ENCODE measurements at regions not wholly inside any gene's neighbourhood (a gene's known extent, or its start where the extent isn't known, plus 50 kb on each side); places are given as distances from the start of the nearest gene placed in this dataset.
"Not testable (repeated sequence)": the region's sequence is repeated elsewhere in the genome, so short reads cannot be mapped to it uniquely, and the experiment has no call there.

GRCh38 chr15:20340931-20341661 lies 200.5 kb downstream of the GOLGA6L6 start:
- H3K27ac ChIP-seq: no peak overlapping the region
- H3K4me3 ChIP-seq: no peak overlapping the region
- intact Hi-C loops (cut with DNase I; ENCODE audit: low total_unique reads): loop anchor here (10.0 kb wide), 1 partner anchor 54 kb away; no protein-coding TSS in a partner anchor
- no peaks in the 10 kb centered on the region for H3K4me1 ChIP-seq
- no peaks in the 10 kb centered on the region for H3K27me3 ChIP-seq
- no peak for TF ChIP-seq CTCF (IDR thresholded peaks at IDR 0.05)
- H3K9me3 ChIP-seq: no peaks in the 10 kb centered on the region
- H3K36me3 ChIP-seq (ENCODE audit: low read depth, missing control alignments): no peaks in the 10 kb centered on the region
- DNase-seq: peak; percentile 45
- WGBS, 2 donors: 61 to 63% methylated on average over 7 of the region's 7 CpGs

- Histone ChIP-seq H3K27me3 (no peaks in the 10 kb centered on the region), H3K4me1 (no peaks in the 10 kb centered on the region), H3K9me3 (no peaks in the 10 kb centered on the region), H3K27ac (no peak overlapping the region), H3K36me3 (ENCODE audit: low read depth, missing control alignments) (no peaks in the 10 kb centered on the region), H3K4me3 (no peak overlapping the region)
- intact Hi-C loops (cut with DNase I; ENCODE audit: low total_unique reads): loop anchor here (10.0 kb wide), 1 partner anchor 54 kb away; no protein-coding TSS in a partner anchor
- WGBS, 2 donors: 69 to 72% methylated on average over 9 of the region's 9 CpGs
- DNase-seq: peak; percentile 12
- TF ChIP-seq POLR2A (IDR thresholded peaks at IDR 0.05) (no peak), CTCF (IDR thresholded peaks at IDR 0.05) (no peak)
Observed at GRCh38 chr15:20340331-20340811, 201.2 kb downstream of the GOLGA6L6 start.

- H3K27ac ChIP-seq; H3K27me3 ChIP-seq; H3K9me3 ChIP-seq; DNase-seq; intact Hi-C loops (cut with DNase I; ENCODE audit: low total_unique reads); H3K4me3 ChIP-seq; H3K4me1 ChIP-seq; H3K36me3 ChIP-seq (ENCODE audit: low read depth, missing control alignments): not testable (repeated sequence)
- 72 to 77% methylated on average over 12 to 17 of the region's 17 CpGs for WGBS, 2 donors
Observed at GRCh38 chr15:20339086-20339791, 202.4 kb downstream of the GOLGA6L6 start.

DNA sequence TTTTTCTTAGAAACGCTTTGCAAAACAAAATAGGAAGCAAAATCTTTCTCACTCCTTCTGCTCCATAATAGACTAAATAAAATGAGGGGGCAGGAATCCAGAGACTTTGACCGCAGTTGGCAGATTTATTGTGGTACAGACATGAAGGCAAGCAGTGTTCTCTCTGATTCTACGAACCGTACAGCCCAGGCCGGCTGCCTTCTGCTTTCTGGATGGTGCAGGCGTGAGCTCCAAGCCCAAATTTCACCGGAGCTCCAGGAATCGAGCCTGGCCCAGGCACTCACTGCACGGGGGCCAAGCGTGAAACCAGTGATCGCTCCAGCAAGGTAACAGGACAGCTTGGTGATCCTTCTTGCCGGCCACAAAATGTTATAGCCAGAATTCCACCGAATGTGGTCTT lies 202.9 kb downstream of the GOLGA6L6 start:
- not testable (repeated sequence) for DNase-seq, H3K4me1 ChIP-seq

GRCh38 chr15:20337238-20337637 lies 204.4 kb downstream of the GOLGA6L6 start:
- H3K9me3 ChIP-seq; H3K27ac ChIP-seq; H3K36me3 ChIP-seq (ENCODE audit: low read depth, missing control alignments); H3K4me1 ChIP-seq; H3K27me3 ChIP-seq; H3K4me3 ChIP-seq; DNase-seq; intact Hi-C loops (cut with DNase I; ENCODE audit: low total_unique reads): not testable (repeated sequence)
- 85 to 89% methylated on average over 5 of the region's 5 CpGs for WGBS, 2 donors

More for the DNA sequence above, 202.9 kb downstream of the GOLGA6L6 start:
- H3K27ac ChIP-seq; H3K9me3 ChIP-seq; H3K27me3 ChIP-seq; H3K36me3 ChIP-seq (ENCODE audit: low read depth, missing control alignments); H3K4me3 ChIP-seq; intact Hi-C loops (cut with DNase I; ENCODE audit: low total_unique reads): not testable (repeated sequence)
- WGBS, 2 donors: 77 to 86% methylated on average over 13 of the region's 13 CpGs

DNA sequence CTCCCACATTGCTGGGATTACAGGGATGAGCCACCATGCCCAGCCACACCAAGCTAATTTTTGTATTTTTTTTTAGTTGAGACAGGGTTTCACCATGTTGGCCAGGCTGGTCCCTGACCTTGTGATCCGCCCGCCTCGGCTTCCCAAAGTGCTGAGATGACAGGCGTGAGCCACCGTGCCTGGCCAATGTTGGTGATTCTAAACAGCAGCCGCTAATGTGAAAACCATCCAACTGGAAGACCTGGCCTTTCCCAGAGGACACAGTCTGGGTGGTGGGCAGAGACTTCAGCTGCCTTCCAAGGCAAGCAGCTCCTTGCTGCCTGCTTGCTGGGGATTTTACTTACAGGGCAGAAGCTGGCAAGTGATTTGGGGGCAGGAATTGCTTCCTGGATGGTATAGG lies 207.1 kb downstream of the GOLGA6L6 start:
- H3K4me1 ChIP-seq; DNase-seq; intact Hi-C loops (cut with DNase I; ENCODE audit: low total_unique reads); H3K9me3 ChIP-seq; H3K27me3 ChIP-seq; H3K27ac ChIP-seq; H3K4me3 ChIP-seq; H3K36me3 ChIP-seq (ENCODE audit: low read depth, missing control alignments): not testable (repeated sequence)
- 81 to 89% methylated on average over 6 of the region's 6 CpGs for WGBS, 2 donors

DNA sequence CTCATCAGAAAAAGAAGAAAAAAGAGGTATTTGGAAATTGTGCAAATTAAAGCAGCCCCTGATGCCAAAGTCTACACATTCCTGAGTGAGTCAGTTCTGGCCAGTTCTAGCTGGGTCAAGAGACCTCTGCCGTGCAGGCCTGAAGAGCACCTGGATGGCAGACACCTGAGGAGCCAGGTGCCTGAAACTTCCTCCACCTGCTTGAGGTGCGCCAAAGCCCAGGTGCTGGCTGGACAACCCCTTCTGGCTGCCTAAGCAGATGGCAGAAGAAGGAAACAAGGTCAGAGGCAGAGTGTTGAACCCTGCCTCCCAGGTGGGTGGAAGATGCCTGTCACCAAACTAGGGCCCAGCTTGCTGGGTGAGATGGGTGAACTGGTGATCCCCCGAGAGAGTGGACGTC lies 215.8 kb downstream of the GOLGA6L6 start:
- H3K4me1 ChIP-seq; H3K36me3 ChIP-seq (ENCODE audit: low read depth, missing control alignments); H3K27ac ChIP-seq; H3K27me3 ChIP-seq; intact Hi-C loops (cut with DNase I; ENCODE audit: low total_unique reads); H3K4me3 ChIP-seq; DNase-seq; H3K9me3 ChIP-seq: not testable (repeated sequence)
- no CpG with 5 or more reads among the region's 4 CpGs for WGBS, 2 donors

- WGBS, 2 donors: 46 to 53% methylated on average over 2 of the region's 2 CpGs
- intact Hi-C loops (cut with DNase I; ENCODE audit: low total_unique reads): not testable (repeated sequence)
Observed at GRCh38 chr15:20317132-20317531, 224.5 kb downstream of the GOLGA6L6 start.

DNA sequence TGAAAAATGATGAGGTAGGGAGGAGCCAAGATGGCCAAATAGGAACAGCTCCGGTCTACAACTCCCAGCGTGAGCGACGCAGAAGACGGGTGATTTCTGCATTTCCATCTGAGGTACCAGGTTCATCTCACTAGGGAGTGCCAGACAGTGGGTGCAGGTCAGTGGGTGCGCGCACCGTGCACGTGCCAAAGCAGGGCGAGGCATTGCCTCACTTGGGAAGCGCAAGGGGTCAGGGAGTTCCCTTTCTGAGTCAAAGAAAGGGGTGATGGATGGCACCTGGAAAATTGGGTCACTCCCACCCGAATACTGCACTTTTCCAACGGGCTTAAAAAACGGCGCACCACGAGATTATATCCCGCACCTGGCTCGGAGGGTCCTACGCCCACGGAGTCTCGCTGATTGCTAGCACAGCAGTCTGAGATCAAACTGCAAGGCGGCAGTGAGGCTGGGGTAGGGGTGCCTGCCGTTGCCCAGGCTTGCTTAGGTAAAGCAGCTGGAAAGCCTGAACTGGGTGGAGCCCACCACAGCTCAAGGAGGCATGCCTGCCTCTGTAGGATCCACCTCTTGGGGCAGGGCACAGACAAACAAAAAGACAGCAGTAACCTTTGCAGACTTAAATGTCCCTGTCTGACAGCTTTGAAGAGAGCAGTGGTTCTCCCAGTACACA lies 230.5 kb downstream of the GOLGA6L6 start:
- WGBS, 2 donors: 89 to 90% methylated on average over 16 to 20 of the region's 23 CpGs
- intact Hi-C loops (cut with DNase I; ENCODE audit: low total_unique reads): not testable (repeated sequence)

More at GRCh38 chr15:20317132-20317531, 224.5 kb downstream of the GOLGA6L6 start:
- H3K27me3 ChIP-seq; H3K4me3 ChIP-seq; H3K4me1 ChIP-seq; H3K36me3 ChIP-seq (ENCODE audit: low read depth, missing control alignments); H3K27ac ChIP-seq; DNase-seq; H3K9me3 ChIP-seq: not testable (repeated sequence)

More for the DNA sequence above, 230.5 kb downstream of the GOLGA6L6 start:
- not testable (repeated sequence) for H3K9me3 ChIP-seq; DNase-seq; H3K36me3 ChIP-seq (ENCODE audit: low read depth, missing control alignments); H3K27me3 ChIP-seq; H3K4me3 ChIP-seq; H3K27ac ChIP-seq; H3K4me1 ChIP-seq
